NT2/D1 (cell line): ENCODE measurements at regions not wholly inside any gene's neighbourhood (a gene's known extent, or its start where the extent isn't known, plus 50 kb on each side); places are given as distances from the start of the nearest gene placed in this dataset.

Experiments used
- DNase-seq: peaks from one replicate; pipeline ENCODE4 v3.0.0-alpha.2; 2011; ENCODE audit warnings: low read depth, low spot score
- H3K27me3 ChIP-seq: 2 replicates; pipeline ENCODE4 v1.6.0; 2011; ENCODE audit warnings: mild to moderate bottlenecking; ENCODE audit not compliant: insufficient read length, insufficient read depth
- H3K36me3 ChIP-seq: 2 replicates; pipeline ENCODE4 v1.6.1; 2011; ENCODE audit warnings: mild to moderate bottlenecking, low read length, mixed read lengths; ENCODE audit not compliant: insufficient read depth, insufficient read length
- H3K4me1 ChIP-seq: 2 replicates; pipeline ENCODE4 v1.5.1; 2011; ENCODE audit not compliant: insufficient read depth, insufficient read length
- H3K4me3 ChIP-seq: 2 replicates; pipeline ENCODE4 v1.5.1; 2011; ENCODE audit warnings: low read depth; ENCODE audit not compliant: insufficient read length
- H3K9ac ChIP-seq: 2 replicates; pipeline ENCODE4 v1.6.0; 2011; ENCODE audit warnings: low read depth; ENCODE audit not compliant: insufficient read length
- H3K9me3 ChIP-seq: 2 replicates; pipeline ENCODE4 v1.5.1; 2011; ENCODE audit warnings: mild to moderate bottlenecking, low read length; ENCODE audit not compliant: insufficient read depth
- SUZ12 ChIP-seq: IDR thresholded peaks from 2 replicates; pipeline ENCODE4 v1.6.1; 2011; ENCODE audit not compliant: insufficient read length, insufficient read depth; ENCODE audit errors: extremely low read depth
- YY1 ChIP-seq: IDR thresholded peaks from 2 replicates; pipeline ENCODE4 v1.6.1; 2011; ENCODE audit not compliant: insufficient read length, insufficient read depth
- ZNF274 ChIP-seq: IDR thresholded peaks from 2 replicates; pipeline ENCODE4 v1.6.1; 2011; ENCODE audit warnings: mild to moderate bottlenecking, low read depth, low read length

DNA sequence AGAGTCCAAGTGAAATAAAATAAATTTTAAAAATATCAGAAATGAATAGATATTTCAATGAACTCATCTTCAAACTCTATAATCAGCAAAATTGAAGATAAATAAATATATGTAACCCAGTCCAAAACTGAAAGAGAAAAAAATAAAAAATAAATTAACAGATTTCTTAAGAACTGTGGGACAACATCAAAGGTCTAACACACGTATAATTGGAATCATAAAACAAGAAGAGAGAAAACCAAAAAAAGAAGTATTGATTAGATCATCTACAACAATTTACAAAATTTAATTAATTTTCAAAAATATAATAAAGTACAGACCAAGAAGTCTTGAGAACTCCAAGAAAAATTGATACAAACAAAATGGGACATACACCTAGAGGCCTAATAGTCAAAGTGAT is 625.8 kb upstream of the SORCS1 start:
- DNase-seq, result no peak
- Histone ChIP-seq H3K4me1 (no peaks in the 10 kb centered on the region), H3K4me3 (no peak overlapping the region), H3K36me3 (no peaks in the 10 kb centered on the region), H3K27me3 (no peaks in the 10 kb centered on the region), H3K9ac (no peak overlapping the region), H3K9me3 (no peaks in the 10 kb centered on the region)
- TF ChIP-seq YY1 (no peak), ZNF274 (no peak), SUZ12 (no peak)

DNA sequence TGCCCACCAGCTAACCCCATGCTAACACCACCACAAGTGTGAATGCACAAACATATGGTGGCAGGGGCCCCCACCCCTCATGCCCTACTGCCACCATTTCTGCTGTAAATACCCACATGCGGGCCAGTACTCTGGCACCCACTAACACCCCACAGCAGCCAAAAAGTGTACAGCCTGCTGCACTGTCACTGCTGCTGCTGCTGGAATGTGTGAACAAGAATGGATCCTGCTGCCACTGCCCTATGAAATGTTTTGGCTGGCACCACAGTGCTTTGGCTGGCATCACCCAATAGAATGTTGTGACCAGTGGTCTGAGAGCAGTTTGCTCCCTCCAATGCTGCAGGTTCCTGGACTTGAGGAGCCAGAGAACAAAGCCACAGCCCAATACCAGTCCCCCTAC is 606.6 kb upstream of the SORCS1 start:
- TF ChIP-seq SUZ12 (no peak), ZNF274 (no peak), YY1 (no peak)
- H3K9me3 ChIP-seq, result no peaks in the 10 kb centered on the region

DNA sequence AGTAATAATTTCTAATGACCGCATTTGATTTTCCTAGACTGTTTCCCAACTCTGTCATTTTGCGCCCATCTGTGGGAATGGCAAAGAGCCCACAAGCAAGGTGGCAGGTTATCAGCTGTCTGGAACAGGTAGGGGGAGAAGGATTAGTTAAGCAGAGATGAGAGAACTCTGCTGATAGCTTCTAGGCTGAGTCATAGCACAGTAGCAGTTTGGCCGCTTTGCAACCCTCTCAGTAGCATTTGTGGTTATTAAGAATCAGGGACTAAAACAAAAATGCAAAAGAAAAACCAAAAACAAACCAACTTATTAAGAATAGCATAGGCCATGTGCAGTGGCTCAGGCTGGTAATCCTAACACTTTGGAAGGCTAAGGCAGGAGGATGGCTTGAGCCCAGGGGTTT is 602.7 kb upstream of the SORCS1 start:
- no peak for DNase-seq
- no peaks in the 10 kb centered on the region for H3K9me3 ChIP-seq
- H3K27me3 ChIP-seq, result no peaks in the 10 kb centered on the region
- H3K4me1 ChIP-seq, result no peaks in the 10 kb centered on the region
- no peak overlapping the region for H3K9ac ChIP-seq
- H3K36me3 ChIP-seq, result no peaks in the 10 kb centered on the region
- no peak overlapping the region for H3K4me3 ChIP-seq
- no peak for TF ChIP-seq SUZ12
- TF ChIP-seq YY1, result no peak

More for the DNA sequence above, 606.6 kb upstream of the SORCS1 start:
- Histone ChIP-seq H3K4me3 (no peak overlapping the region), H3K27me3 (no peaks in the 10 kb centered on the region), H3K36me3 (no peaks in the 10 kb centered on the region), H3K9ac (no peak overlapping the region), H3K4me1 (no peaks in the 10 kb centered on the region)
- DNase-seq, result no peak

DNA sequence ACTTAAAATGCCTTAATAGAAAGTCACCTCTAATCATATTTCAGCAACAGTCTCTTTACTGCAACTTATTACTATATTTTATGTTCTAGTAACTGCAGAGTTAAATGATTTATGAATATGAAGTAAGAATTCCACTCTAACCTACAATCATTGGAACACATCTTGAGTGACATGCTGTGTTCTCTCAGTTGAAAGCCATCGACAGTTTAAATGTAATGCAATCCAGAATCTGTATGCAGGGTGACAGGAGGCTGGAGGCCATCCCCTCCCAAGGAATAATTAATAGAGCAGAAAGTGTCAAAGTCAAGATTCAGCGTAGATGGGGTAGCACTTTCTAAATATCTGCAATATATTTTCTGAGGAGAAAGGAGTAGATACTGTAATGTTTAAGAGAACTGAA is 590.3 kb upstream of the SORCS1 start:
- DNase-seq, result no peak
- TF ChIP-seq YY1, result no peak
- no peak for TF ChIP-seq ZNF274
- no peak for TF ChIP-seq SUZ12
- H3K4me1 ChIP-seq, result no peaks in the 10 kb centered on the region
- H3K36me3 ChIP-seq, result no peaks in the 10 kb centered on the region
- H3K9ac ChIP-seq, result no peak overlapping the region
- no peaks in the 10 kb centered on the region for H3K9me3 ChIP-seq
- no peaks in the 10 kb centered on the region for H3K27me3 ChIP-seq
- no peak overlapping the region for H3K4me3 ChIP-seq

DNA sequence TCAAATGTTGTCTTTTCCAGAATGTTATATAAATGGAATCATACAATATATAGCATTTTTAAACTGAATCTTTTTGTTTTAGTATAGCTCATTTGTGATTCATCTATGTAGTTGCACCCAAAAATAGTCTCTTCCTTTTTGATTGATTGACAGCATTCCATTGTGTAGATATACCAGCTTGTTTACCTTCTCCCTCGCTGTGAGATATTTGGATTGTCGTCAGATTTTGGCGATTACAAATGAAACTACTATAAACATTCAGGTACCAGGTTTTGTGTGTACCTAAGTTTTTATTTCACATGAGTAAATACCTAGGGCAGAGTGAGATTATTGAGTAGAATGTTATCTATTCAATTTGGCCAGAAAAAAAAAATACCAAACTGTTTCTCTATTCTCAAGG is 584.7 kb upstream of the SORCS1 start:
- no peak for DNase-seq
- Histone ChIP-seq H3K4me3 (no peak overlapping the region), H3K27me3 (no peaks in the 10 kb centered on the region), H3K9me3 (no peaks in the 10 kb centered on the region), H3K4me1 (no peaks in the 10 kb centered on the region), H3K9ac (no peak overlapping the region), H3K36me3 (no peaks in the 10 kb centered on the region)
- TF ChIP-seq YY1 (no peak), ZNF274 (no peak)

DNA sequence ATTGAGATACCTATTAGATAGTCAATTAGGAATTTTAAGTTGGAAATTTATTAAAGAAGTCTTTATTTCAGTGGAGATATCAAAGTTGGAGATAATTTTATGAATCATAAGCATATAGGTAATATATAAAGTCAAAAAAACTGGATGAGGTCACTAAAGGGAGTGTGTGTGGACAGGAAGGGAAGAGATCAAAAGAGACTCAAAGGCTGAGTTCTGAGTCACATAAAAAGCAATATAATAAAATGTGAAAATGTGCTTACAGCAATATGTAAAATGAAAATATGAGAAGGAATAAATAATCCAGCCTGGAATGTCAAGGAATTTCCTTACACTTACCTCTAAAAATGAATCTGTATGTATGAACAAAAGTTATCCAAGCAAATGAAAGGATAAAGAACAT is 583.3 kb upstream of the SORCS1 start:
- H3K4me3 ChIP-seq, result no peak overlapping the region
- no peaks in the 10 kb centered on the region for H3K27me3 ChIP-seq
- no peaks in the 10 kb centered on the region for H3K9me3 ChIP-seq
- TF ChIP-seq YY1 (no peak), SUZ12 (no peak), ZNF274 (no peak)
- no peak overlapping the region for H3K9ac ChIP-seq
- no peaks in the 10 kb centered on the region for H3K36me3 ChIP-seq
- no peaks in the 10 kb centered on the region for H3K4me1 ChIP-seq
- no peak for DNase-seq

DNA sequence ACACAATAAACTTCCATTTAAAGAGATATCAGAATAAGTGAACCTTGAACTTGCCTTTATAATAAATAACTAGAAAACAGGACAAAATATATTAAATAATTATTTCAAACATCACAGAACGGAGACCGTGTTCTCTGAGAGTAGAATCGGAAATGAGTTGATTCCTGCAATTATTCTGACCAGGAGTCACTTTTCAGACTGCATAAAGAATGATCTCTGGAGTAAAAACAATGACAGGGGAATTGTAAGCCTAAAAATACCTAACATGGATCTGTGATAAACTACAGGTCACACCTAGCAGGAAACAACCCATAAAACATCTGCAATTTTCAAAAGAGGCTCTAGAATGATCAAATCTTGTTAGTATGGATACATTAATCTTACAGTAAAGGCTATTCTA is 577.5 kb upstream of the SORCS1 start:
- H3K27me3 ChIP-seq, result no peaks in the 10 kb centered on the region
- H3K36me3 ChIP-seq, result no peaks in the 10 kb centered on the region
- no peaks in the 10 kb centered on the region for H3K9me3 ChIP-seq
- H3K4me1 ChIP-seq, result no peaks in the 10 kb centered on the region
- no peak overlapping the region for H3K4me3 ChIP-seq
- TF ChIP-seq YY1, result no peak
- TF ChIP-seq ZNF274, result no peak
- TF ChIP-seq SUZ12, result no peak
- no peak overlapping the region for H3K9ac ChIP-seq
- DNase-seq, result no peak

DNA sequence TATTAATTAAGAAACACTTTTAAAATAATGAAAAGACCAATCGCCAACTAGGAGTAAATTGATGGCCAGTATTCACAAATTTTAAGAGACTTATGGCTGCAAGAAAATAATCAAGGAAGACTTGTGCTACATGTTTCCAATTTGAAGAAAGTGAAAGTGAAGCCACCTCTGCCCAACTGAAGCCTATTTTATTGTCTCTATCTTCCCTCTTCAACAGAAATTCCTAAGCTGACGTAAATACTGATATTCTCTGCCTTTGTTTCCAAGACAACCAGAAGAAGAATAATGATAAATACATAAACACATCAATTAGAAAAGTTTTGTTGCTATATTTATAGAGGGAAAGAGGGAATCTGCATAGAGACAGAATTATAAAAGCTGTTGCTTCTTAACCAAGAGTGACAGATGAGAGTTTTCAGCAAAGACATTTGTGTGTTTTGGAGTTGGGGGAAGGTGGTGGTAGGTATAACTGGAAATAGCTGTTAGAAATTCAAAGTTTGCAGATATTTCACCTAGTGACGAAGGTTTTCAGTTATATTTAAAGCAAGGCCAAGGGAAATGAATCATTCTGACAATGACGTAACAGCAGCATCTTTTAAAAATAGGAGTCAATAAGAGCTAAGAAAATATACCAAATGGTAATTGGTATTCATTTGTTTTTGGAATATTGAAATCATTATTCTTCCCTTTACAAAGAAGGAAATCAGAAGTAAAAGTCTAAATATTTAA is 576.6 kb upstream of the SORCS1 start:
- no peak for TF ChIP-seq YY1
- no peak for TF ChIP-seq SUZ12
- no peak for TF ChIP-seq ZNF274
- H3K9me3 ChIP-seq, result no peaks in the 10 kb centered on the region
- H3K9ac ChIP-seq, result no peak overlapping the region
- no peaks in the 10 kb centered on the region for H3K36me3 ChIP-seq
- no peaks in the 10 kb centered on the region for H3K27me3 ChIP-seq
- DNase-seq, result no peak
- H3K4me1 ChIP-seq, result no peaks in the 10 kb centered on the region
- no peak overlapping the region for H3K4me3 ChIP-seq
